HG03442 (cell line): ENCODE measurements at regions not wholly inside any gene's neighbourhood (a gene's known extent, or its start where the extent isn't known, plus 50 kb on each side); places are given as distances from the start of the nearest gene placed in this dataset.

Source experiments
- ATAC-seq: cut with Tn5 transposase; IDR thresholded peaks from one replicate; pipeline ENCODE4 v1.9.1; 2021; ENCODE audit warnings: mild to moderate bottlenecking, moderate library complexity; ENCODE audit not compliant: unreplicated experiment

DNA sequence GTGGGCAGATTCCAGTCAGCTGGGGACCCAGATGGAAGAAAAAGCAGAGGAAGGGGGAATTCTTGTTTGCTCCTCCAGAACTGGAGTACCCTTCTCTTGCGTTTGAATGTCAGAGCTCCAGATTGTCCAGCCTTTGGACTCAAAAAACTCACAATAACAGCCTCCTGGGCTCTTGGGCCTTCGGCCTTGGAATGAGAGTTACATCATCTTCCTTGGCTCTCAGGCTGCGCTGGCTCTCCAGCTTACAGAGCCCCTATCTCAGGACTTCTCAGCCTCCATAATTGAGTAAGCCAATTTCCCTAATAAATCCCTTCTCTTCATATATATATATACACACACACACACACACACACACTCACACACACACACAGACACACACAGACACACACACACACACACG is 1215.7 kb upstream of the SLC10A2 start:
- ATAC-seq = no peak

DNA sequence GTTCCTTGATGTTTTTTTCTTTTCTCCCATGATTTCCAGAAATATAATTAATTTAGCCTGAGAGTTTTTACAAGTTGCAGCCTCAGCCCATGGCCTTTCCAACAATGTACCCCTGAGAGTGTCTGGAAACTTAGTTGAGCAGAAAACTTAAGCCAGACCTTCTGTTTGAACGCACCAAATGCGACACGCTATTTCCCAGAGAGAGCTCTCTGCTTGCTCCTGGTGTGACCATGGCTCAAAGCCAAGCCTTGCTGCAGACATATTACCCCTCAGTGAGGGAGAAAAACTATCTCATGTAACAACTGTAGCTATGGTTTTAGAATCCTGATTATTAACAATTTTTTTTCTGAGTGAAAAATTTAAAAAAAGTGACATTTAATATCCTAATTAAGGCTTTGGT is 1204.5 kb upstream of the SLC10A2 start:
- no peak for ATAC-seq

- no peak for ATAC-seq
These were observed 1201.1 kb upstream of the SLC10A2 start for GRCh38 chr13:104267206-104267811.

DNA sequence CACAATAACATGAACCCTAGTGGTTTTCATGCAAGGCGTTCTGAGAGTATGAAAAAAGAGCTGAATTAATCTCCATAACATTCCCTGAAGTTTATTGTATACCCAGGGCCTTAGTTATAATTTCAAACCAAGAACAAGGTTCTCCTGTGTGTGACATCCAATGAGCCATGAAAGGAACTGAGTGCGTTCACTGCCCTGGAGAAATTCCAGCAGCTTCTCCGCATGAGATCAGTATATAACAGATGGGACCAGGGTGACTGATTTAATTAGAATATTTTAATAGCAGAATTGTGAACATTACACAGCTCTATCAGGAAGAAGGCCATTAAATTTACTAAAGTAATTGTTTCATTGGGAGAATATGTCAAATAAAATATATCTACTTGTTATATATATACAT is 1190.5 kb upstream of the SLC10A2 start:
- ATAC-seq = no peak

DNA sequence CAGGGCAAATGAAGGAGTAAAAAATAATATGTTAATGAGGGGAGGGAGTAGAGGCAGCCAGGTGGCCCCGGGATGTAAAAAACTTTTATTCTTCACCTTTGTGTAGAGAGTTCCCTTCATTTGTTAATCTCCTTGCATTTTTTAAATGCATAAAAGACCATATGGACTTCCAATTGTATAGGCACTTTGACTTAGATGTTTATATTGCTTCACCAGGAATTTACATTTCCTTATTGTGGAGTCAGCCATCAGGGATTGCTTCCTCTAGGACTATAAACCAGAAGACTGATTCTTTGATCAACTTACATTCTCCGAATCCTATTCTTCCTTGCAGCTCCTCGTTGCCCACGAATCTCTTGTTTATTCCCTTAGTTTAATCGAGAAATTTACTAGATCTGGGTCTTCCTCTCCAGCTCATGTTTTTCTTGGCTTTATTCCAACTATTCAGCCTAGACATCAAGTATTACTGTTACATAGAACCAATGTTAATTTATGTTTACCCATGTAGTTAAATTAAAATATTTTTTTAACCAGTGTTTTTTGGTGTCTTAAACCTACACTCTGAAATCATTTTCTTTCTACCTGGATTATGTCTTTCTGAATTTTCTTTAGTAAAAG is 1187.0 kb upstream of the SLC10A2 start:
- no peak for ATAC-seq

GRCh38 chr13:104251931-104252330 is 1185.7 kb upstream of the SLC10A2 start:
- no peak for ATAC-seq

GRCh38 chr13:104246955-104247354 is 1180.7 kb upstream of the SLC10A2 start:
- no peak for ATAC-seq

DNA sequence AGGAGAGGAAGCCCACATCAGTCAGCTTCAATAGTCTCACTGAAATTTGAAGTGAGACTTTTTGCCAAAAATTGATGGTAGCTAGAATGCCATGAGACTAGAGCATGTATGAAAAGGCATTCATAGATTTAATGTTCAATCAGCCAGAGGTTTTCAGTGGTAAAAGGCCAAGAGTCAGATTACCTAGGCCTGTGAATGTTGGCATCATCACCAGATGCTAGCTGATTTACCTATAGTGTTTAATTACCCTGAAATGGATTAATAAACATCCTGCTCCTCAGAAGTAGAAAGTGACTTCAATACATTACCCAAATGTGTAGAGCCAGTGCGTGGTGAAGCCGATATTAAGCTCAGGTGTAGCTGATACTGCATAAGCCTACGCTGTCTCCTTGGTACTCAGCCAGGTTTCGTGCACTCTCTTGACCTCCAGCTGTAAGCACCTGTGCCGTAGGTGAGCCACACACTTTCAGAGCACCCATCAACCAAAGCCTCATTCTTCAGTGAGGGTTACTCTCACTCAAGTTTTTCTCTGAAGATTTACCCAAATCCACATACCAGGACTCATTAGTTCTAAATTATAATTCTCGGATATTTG is 1140.3 kb upstream of the SLC10A2 start:
- no peak for ATAC-seq

GRCh38 chr13:104204177-104204576 is 1138.0 kb upstream of the SLC10A2 start:
- ATAC-seq = no peak

GRCh38 chr13:104198801-104199200 is 1132.6 kb upstream of the SLC10A2 start:
- no peak for ATAC-seq

DNA sequence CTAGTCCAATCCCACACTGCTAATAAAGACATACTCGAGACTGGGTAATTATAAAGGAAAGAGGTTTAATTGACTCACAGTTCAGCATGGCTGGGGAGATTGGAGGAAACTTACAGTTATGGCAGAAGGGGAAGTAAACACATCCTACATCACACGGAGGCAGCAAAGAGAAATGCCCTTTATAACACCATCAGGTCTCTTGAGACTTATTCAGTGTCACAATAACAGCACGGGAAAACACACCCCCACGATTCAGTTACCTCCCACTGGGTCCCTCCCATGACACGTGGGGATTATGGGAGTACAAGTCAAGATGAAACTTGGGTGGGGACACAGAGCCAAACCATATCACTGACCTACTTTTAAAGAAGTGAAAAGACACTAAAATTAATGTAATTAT is 1130.4 kb upstream of the SLC10A2 start:
- no peak for ATAC-seq

DNA sequence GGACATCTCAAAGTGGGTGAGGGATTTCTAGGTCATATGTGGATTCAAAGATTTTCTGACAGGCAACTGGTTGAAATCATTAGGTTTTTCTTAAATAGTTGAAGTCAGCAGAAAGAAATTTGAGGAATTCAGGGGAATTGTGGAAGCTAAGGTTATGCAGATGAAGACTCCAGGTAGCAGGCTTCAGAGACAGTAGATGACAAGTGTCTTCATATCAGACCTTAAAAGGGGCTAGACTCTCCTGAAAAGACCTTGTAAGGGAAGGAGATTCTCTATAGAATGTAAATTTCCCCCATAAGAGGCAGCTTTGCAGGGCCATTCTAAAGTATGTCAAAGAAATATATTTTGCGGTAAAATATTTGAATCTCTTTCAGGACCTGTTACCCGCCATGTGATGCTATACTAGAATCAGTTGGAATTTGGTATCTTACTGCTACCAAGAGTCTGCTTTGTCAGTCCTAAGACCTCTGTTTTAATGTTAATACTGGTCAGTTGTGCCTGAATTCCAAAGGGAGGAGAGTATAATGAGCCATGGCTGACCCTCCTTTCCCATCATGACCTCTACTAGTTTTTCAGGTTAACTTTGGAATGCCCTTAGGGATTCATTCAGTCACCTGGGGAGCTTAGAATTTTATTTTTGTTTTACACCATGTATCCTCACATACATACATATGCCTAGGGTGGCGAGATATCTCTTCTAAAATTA is 1115.5 kb upstream of the SLC10A2 start:
- ATAC-seq = no peak

DNA sequence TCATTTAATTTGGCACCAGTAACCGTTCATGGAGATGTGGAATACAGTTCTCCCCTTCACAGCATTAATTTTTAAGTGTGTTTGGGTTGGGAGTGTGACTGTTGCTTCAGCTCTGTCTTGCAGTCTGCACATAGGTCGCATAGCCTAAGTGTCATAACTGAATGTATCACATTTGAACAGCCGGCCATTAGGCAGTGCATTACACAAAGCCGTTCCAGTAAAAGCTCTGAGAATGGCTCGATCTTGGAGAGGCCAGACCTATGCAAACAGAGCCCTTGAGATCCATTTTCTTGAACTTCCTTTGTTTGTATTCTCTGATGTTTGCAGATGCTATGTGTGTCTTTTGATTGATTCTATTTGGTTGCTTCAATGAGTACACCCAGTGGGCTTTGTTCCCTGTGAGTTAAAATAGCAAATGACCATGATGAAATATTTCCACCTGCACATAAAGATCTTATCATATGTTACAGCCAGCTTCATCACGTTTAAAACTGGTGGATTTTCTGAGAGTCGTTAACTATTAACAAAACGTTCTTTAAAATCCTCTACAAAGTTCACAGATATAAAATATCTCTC is 1104.9 kb upstream of the SLC10A2 start:
- no peak for ATAC-seq

DNA sequence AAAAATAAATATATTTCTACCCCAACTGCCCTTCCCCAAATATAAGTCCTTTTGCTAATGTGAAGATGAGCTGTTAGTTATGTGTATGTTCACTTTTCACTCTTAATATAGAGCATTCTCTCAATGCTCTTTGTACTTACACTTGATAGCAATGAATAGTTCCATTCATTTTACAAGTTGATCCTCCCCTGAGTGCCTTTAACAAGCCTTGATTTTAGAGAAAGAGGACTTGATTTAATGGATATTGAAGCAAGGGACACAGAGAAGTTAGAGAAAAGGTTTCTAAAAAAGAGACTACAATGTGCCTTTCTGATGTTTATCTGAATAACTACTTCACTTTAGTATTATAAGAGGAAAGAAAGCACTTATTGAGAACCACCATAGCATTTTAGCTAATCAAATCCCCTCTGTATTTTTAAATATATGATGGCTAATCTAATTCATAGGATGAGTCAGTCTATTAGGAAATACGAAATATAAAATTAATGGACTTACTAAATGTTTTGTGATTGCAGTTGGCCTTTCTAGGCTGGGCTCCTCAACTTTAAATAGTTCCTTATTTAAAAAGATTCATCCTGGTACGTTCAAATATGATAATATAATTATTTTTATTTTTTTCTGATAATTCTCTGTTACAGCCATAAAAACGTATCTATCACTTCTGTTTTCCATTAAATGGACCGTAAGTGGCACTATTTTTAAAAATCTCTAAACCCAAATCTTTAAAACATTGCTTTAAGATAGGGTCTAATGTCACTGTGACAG is 1097.8 kb upstream of the SLC10A2 start:
- ATAC-seq = no peak

GRCh38 chr13:104160536-104160935 is 1094.3 kb upstream of the SLC10A2 start:
- ATAC-seq = no peak

DNA sequence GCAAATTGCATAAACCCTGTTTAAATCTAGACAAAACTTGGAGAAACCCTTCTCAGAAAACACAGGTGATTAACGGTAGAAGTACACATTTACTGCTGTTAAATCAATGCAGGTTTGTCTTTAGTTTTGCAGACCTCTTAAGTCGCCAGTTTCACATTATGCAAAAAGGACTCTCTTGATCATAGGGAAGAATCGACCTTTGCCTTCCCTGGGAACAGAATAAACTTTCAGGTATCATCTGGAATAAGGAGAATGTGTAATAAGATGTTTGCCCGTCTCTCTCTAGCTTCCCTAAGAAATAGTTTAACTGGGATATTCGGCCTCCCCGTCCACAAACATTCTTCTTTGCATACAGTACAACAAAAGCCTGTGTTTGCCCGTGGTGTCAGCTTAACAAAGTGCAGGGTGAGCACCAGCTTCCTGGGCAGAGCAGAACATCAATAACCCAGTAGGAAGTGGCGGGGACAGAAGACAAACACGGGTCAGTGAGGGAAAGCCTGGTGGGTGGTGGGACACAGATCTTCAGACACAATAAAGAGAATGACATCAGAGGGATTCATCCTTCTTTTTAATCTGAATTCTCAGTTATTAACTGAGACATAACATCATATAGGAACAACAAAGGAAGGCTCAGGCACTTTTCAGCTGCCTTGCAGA is 1077.7 kb upstream of the SLC10A2 start:
- no peak for ATAC-seq

GRCh38 chr13:104140552-104140951 is 1074.3 kb upstream of the SLC10A2 start:
- no peak for ATAC-seq

DNA sequence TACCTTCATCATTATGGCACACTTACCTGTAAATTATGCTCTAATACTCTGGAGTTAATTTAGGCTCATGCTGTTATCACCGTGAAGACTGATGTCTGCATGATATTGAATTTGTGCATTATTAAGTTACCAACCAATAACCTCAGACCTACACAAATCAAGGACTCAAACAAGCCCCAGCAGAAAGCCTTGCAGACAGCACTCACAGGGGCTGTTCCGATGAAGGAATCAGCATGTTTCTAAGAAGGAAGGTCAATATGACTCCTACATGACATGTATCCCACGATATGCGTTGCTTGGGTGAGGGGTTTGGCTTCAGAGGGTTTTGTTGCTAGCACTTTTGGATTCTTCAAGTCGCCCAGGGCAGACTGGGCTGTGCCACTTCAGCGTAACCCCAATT is 1071.2 kb upstream of the SLC10A2 start:
- no peak for ATAC-seq

DNA sequence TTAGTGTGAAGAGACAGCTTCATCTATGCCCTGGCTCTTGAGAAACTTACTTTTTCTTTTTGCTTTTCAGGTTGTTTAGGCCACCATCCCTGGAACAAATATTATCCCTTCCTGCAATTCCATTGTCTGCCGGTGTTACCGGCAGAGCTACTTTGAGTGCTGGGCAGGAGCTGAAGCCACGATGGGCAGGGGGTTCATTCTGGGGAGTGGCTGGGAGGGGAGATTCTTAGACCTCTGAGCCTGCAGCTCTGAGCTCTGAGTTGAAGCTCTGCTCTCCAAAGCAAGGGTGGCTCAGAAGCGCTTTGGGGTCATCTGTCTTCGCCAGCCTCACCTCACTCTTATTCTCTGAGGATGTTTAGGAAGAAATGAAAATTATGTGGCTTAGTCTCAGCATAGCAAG is 1066.6 kb upstream of the SLC10A2 start:
- ATAC-seq = no peak

DNA sequence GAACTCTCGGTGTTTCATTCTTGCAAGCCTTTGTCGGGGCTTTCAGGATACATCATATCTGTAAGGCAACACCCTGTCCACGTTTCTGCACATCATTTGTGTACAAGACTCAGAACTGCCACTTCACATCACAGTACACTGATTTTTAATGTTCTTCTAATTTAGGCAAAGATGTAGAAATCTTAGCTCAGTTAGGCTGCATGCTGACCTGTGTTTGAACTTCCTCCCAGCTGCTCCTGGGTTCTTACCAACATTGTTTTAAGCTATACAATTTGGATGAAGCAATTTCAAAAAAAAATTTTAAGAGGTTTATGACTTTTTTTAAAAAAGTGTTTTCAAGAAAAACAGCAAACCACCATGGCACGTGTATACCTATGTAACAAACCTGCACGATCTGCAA is 1047.9 kb upstream of the SLC10A2 start:
- ATAC-seq = no peak
